H9 (cell line): ENCODE measurements at regions not wholly inside any gene's neighbourhood (a gene's known extent, or its start where the extent isn't known, plus 50 kb on each side); places are given as distances from the start of the nearest gene placed in this dataset.

Experiments
- DNase-seq: peaks from one replicate; pipeline ENCODE4 v3.0.0-alpha.2; 2017
- H2AFZ ChIP-seq: one replicate; pipeline ENCODE4 v1.6.1; 2013; ENCODE audit warnings: mild to moderate bottlenecking, low read length, control low read depth, moderate library complexity
- H2AK5ac ChIP-seq: 2 replicates; pipeline ENCODE4 v1.6.1; 2013; ENCODE audit warnings: low read length, control low read depth, mixed read lengths; ENCODE audit not compliant: insufficient read length
- H2BK120ac ChIP-seq: one replicate; pipeline ENCODE4 v1.6.1; 2013; ENCODE audit warnings: low read depth, mild to moderate bottlenecking, low read length, control low read depth, inconsistent platforms; ENCODE audit not compliant: poor library complexity, severe bottlenecking
- H2BK12ac ChIP-seq: 2 replicates; pipeline ENCODE4 v1.6.1; 2013; ENCODE audit warnings: low read length, control low read depth, mixed read lengths, low read depth; ENCODE audit not compliant: insufficient read length
- H2BK15ac ChIP-seq: 2 replicates; pipeline ENCODE4 v1.6.1; 2013; ENCODE audit warnings: low read depth, low read length, control low read depth
- H2BK20ac ChIP-seq: one replicate; pipeline ENCODE4 v1.6.1; 2013; ENCODE audit warnings: low read depth, mild to moderate bottlenecking, low read length, control low read depth, inconsistent platforms; ENCODE audit not compliant: poor library complexity, severe bottlenecking
- H2BK5ac ChIP-seq: 2 replicates; pipeline ENCODE4 v1.6.1; 2013; ENCODE audit warnings: low read length, control low read depth, mixed read lengths; ENCODE audit not compliant: insufficient read length
- H3K14ac ChIP-seq: 2 replicates; pipeline ENCODE4 v1.6.1; 2013; ENCODE audit warnings: low read length, control low read depth; ENCODE audit not compliant: insufficient read depth
- H3K18ac ChIP-seq: 2 replicates; pipeline ENCODE4 v1.6.1; 2013; ENCODE audit warnings: low read depth, mild to moderate bottlenecking, mixed read lengths, low read length, control low read depth; ENCODE audit not compliant: insufficient read length
- H3K23ac ChIP-seq: 2 replicates; pipeline ENCODE4 v1.6.1; 2013; ENCODE audit warnings: low read length, control low read depth, mixed read lengths, low read depth; ENCODE audit not compliant: insufficient read length
- H3K23me2 ChIP-seq: 2 replicates; pipeline ENCODE4 v1.6.1; 2013; ENCODE audit warnings: low read depth, mild to moderate bottlenecking, mixed read lengths, low read length, control low read depth; ENCODE audit not compliant: insufficient read length, poor library complexity, severe bottlenecking
- H3K27ac ChIP-seq: 2 replicates; pipeline ENCODE4 v1.5.1; 2013; ENCODE audit warnings: low read length, control low read depth, mixed read lengths, low read depth; ENCODE audit not compliant: insufficient read length
- H3K27me3 ChIP-seq: 2 replicates; pipeline ENCODE4 v1.6.1; 2013; ENCODE audit warnings: low read length, control low read depth, inconsistent platforms; ENCODE audit not compliant: insufficient read depth
- H3K4ac ChIP-seq: 2 replicates; pipeline ENCODE4 v1.6.1; 2013; ENCODE audit warnings: low read depth, mild to moderate bottlenecking, control low read depth, inconsistent platforms, low read length, moderate library complexity
- H3K4me1 ChIP-seq: 2 replicates; pipeline ENCODE4 v1.6.1; 2013; ENCODE audit warnings: low read length, control low read depth, inconsistent platforms; ENCODE audit not compliant: insufficient read depth
- H3K4me2 ChIP-seq: 2 replicates; pipeline ENCODE4 v1.6.1; 2013; ENCODE audit warnings: low read length, control low read depth, mixed read lengths; ENCODE audit not compliant: insufficient read length, insufficient read depth
- H3K56ac ChIP-seq: 2 replicates; pipeline ENCODE4 v1.6.1; 2013; ENCODE audit warnings: low read depth, mild to moderate bottlenecking, mixed read lengths, low read length, control low read depth; ENCODE audit not compliant: insufficient read length
- H3K79me1 ChIP-seq: 2 replicates; pipeline ENCODE4 v1.6.1; 2013; ENCODE audit warnings: low read depth, mild to moderate bottlenecking, moderate library complexity, low read length, control low read depth, inconsistent platforms; ENCODE audit not compliant: insufficient read depth, poor library complexity, severe bottlenecking
- H3K79me2 ChIP-seq: 2 replicates; pipeline ENCODE4 v1.6.1; 2013; ENCODE audit warnings: low read length, control low read depth, inconsistent platforms; ENCODE audit not compliant: insufficient read depth
- H3K9ac ChIP-seq: 2 replicates; pipeline ENCODE4 v1.6.1; 2013; ENCODE audit warnings: low read length, control low read depth, mixed read lengths; ENCODE audit not compliant: insufficient read length; ENCODE audit errors: extremely low read depth
- H3K9me3 ChIP-seq: one replicate; pipeline ENCODE4 v1.6.1; 2013; ENCODE audit warnings: low read depth, low read length, inconsistent platforms; ENCODE audit not compliant: control insufficient read depth
- H3T11ph ChIP-seq: one replicate; pipeline ENCODE4 v1.6.1; 2013; ENCODE audit warnings: mild to moderate bottlenecking, low read length, control low read depth, inconsistent platforms
- H4K20me1 ChIP-seq: one replicate; pipeline ENCODE4 v1.6.1; 2013; ENCODE audit not compliant: control insufficient read depth, insufficient read length, insufficient read depth
- H4K5ac ChIP-seq: 2 replicates; pipeline ENCODE4 v1.6.1; 2013; ENCODE audit warnings: low read depth, mild to moderate bottlenecking, mixed read lengths, low read length, control low read depth; ENCODE audit not compliant: insufficient read length
- H4K8ac ChIP-seq: replicated peaks from 2 replicates; pipeline ENCODE4 v1.6.1; 2013; ENCODE audit warnings: low read length, control low read depth, mixed read lengths, low read depth; ENCODE audit not compliant: insufficient read length
- H4K91ac ChIP-seq: 2 replicates; pipeline ENCODE4 v1.6.1; 2013; ENCODE audit warnings: low read depth, mild to moderate bottlenecking, moderate library complexity, mixed read lengths, low read length, control low read depth; ENCODE audit not compliant: insufficient read length
- H3K27ac Mint-ChIP-seq, 3 experiments: 2 replicates in 2 of 3; 3 replicates in 1 of 3; pipeline ENCODE4 v1.8.0; 2020 to 2021; ENCODE audit warnings: mixed read lengths in 3 of 3, mild to moderate bottlenecking in 1 of 3, moderate library complexity in 1 of 3
- H3K27me3 Mint-ChIP-seq: 2 replicates; pipeline ENCODE4 v1.8.0; 2021; ENCODE audit warnings: low read depth, mild to moderate bottlenecking, moderate library complexity, mixed read lengths
- H3K36me3 Mint-ChIP-seq, 3 experiments: 2 replicates in 2 of 3; 3 replicates in 1 of 3; pipeline ENCODE4 v1.8.0; 2020 to 2021; ENCODE audit warnings: low read depth in 3 of 3, mixed read lengths in 3 of 3; ENCODE audit not compliant: insufficient read depth in 1 of 3
- H3K4me1 Mint-ChIP-seq, 2 experiments: 2 replicates each; pipeline ENCODE4 v1.8.0; 2020; ENCODE audit warnings: mixed read lengths in 2 of 2
- H3K4me3 Mint-ChIP-seq, 2 experiments: 2 replicates in 1 of 2; 3 replicates in 1 of 2; pipeline ENCODE4 v1.8.0; 2020 to 2021; ENCODE audit warnings: mild to moderate bottlenecking in 2 of 2, mixed read lengths in 2 of 2, moderate library complexity in 1 of 2
- H3K9me3 Mint-ChIP-seq, 2 experiments: 2 replicates in 1 of 2; 3 replicates in 1 of 2; pipeline ENCODE4 v1.8.0; 2020; ENCODE audit warnings: mild to moderate bottlenecking in 2 of 2, mixed read lengths in 2 of 2, moderate library complexity in 1 of 2
- TF ChIP-seq, protein P1 (sequence below): fragments of 200-600 bp; sonication (generic); conservative IDR thresholded peaks from 3 replicates; pipeline ENCODE4 v1.8.0; 2021; ENCODE audit warnings: antibody characterized with exemption, mild to moderate bottlenecking

DNA sequence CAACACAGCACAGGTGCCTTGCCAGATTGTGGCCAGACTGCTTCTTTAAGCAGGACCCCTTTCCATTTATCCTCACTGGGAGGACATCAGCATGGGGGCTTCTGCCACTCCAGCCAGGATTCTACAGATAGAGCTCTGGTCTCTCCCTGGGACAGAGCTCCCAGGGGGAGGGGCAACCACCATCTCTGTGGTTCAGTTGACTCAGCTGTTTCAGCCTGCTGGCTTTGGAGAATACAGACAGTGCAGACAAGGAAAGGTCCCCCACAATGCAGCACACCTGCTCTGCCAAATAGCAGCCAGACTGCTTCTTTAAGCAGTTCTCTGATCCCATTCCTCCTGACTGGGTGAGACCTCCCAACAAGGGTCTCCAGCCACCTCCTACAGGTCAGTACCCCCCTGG is 132.8 kb downstream of the OR2K2 start:
- no peaks in the 10 kb centered on the region for H3K79me1 ChIP-seq
- no peak overlapping the region for H2AK5ac ChIP-seq
- peaks cover 14 to 18% of the 10 kb centered on the region in 2 experiments for H3K9me3 Mint-ChIP-seq
- TF ChIP-seq, protein P1, sequence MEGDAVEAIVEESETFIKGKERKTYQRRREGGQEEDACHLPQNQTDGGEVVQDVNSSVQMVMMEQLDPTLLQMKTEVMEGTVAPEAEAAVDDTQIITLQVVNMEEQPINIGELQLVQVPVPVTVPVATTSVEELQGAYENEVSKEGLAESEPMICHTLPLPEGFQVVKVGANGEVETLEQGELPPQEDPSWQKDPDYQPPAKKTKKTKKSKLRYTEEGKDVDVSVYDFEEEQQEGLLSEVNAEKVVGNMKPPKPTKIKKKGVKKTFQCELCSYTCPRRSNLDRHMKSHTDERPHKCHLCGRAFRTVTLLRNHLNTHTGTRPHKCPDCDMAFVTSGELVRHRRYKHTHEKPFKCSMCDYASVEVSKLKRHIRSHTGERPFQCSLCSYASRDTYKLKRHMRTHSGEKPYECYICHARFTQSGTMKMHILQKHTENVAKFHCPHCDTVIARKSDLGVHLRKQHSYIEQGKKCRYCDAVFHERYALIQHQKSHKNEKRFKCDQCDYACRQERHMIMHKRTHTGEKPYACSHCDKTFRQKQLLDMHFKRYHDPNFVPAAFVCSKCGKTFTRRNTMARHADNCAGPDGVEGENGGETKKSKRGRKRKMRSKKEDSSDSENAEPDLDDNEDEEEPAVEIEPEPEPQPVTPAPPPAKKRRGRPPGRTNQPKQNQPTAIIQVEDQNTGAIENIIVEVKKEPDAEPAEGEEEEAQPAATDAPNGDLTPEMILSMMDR, result no peak
- DNase-seq, result no peak
- no peak overlapping the region for H4K91ac ChIP-seq
- no peak overlapping the region for H2BK120ac ChIP-seq
- H3T11ph ChIP-seq, result no peak overlapping the region
- H3K18ac ChIP-seq, result no peak overlapping the region
- no peak overlapping the region for H2BK20ac ChIP-seq
- peaks cover 2 to 15% (median 2%) of the 10 kb centered on the region in 3 experiments; a peak in 5 of 7 replicates for H3K36me3 Mint-ChIP-seq
- H3K4me1 ChIP-seq, result no peaks in the 10 kb centered on the region
- no peak overlapping the region for H3K23ac ChIP-seq
- H3K79me2 ChIP-seq, result no peaks in the 10 kb centered on the region
- no peaks in the 10 kb centered on the region for H3K9me3 ChIP-seq
- no peak overlapping the region for H4K5ac ChIP-seq
- no peak overlapping the region for H4K8ac ChIP-seq
- no peaks in the 10 kb centered on the region for H3K27me3 Mint-ChIP-seq
- no peak overlapping the region for H3K27ac ChIP-seq
- no peak overlapping the region for H2BK5ac ChIP-seq
- H2AFZ ChIP-seq, result no peak overlapping the region
- no peak overlapping the region for H2BK12ac ChIP-seq
- H3K14ac ChIP-seq, result no peak overlapping the region; the same call in 1 of the 2 replicates
- H3K56ac ChIP-seq, result no peak overlapping the region
- no peak overlapping the region for H3K9ac ChIP-seq
- no peaks in the 10 kb centered on the region for H3K27me3 ChIP-seq
- H3K27ac Mint-ChIP-seq, result no peak overlapping the region
- H3K4ac ChIP-seq, result no peak overlapping the region
- H2BK15ac ChIP-seq, result no peak overlapping the region
- no peak overlapping the region for H3K4me2 ChIP-seq
- peaks cover 8% of the 10 kb centered on the region in 2 experiments for H3K4me1 Mint-ChIP-seq
- no peaks in the 10 kb centered on the region for H4K20me1 ChIP-seq
- H3K4me3 Mint-ChIP-seq, result no peak overlapping the region
- H3K23me2 ChIP-seq, result no peaks in the 10 kb centered on the region
